RWPE2 (cell line): ENCODE measurements at regions not wholly inside any gene's neighbourhood (a gene's known extent, or its start where the extent isn't known, plus 50 kb on each side); places are given as distances from the start of the nearest gene placed in this dataset.

Experiments
- ATAC-seq: fragments of 200-7000 bp; cut with Tn5 transposase; 3 replicates; pipeline ENCODE4 v1.9.1; 2021; ENCODE audit warnings: low read depth
- DNase-seq: peaks from one replicate; pipeline ENCODE4 v3.0.0-alpha.2; 2020; ENCODE audit warnings: low spot score
- H3K27ac ChIP-seq: fragments of 450-650 bp; 2 replicates; pipeline ENCODE4 v1.5.1; 2017; ENCODE audit warnings: mild to moderate bottlenecking; ENCODE audit not compliant: poor library complexity, severe bottlenecking
- H3K27me3 ChIP-seq: fragments of 250-450 bp; sonication (Bioruptor Pico); 2 replicates; pipeline ENCODE4 v1.5.1; 2021; ENCODE audit warnings: mild to moderate bottlenecking, moderate library complexity; ENCODE audit not compliant: insufficient read depth, poor library complexity, severe bottlenecking
- H3K36me3 ChIP-seq: fragments of 250-450 bp; sonication (Bioruptor Pico); 2 replicates; pipeline ENCODE4 v1.5.1; 2020; ENCODE audit warnings: low read depth, mild to moderate bottlenecking, moderate library complexity
- H3K4me1 ChIP-seq: fragments of 250-450 bp; sonication (Bioruptor Pico); 2 replicates; pipeline ENCODE4 v1.5.1; 2021; ENCODE audit warnings: mild to moderate bottlenecking, moderate library complexity; ENCODE audit not compliant: insufficient read depth, poor library complexity, severe bottlenecking
- H3K4me3 ChIP-seq: fragments of 250-450 bp; sonication (Bioruptor Pico); 2 replicates; pipeline ENCODE4 v1.5.1; 2021; ENCODE audit warnings: mild to moderate bottlenecking, moderate library complexity; ENCODE audit not compliant: severe bottlenecking
- H3K9me3 ChIP-seq: fragments of 250-450 bp; sonication (Bioruptor Pico); 2 replicates; pipeline ENCODE4 v1.5.1; 2021; ENCODE audit warnings: mild to moderate bottlenecking, moderate library complexity; ENCODE audit not compliant: severe bottlenecking
- TF ChIP-seq, protein P1 (sequence below): fragments of 450-650 bp; IDR thresholded peaks from one replicate; pipeline ENCODE4 v1.5.1; 2017; ENCODE audit warnings: mild to moderate bottlenecking, moderate library complexity; ENCODE audit not compliant: poor library complexity, severe bottlenecking

DNA sequence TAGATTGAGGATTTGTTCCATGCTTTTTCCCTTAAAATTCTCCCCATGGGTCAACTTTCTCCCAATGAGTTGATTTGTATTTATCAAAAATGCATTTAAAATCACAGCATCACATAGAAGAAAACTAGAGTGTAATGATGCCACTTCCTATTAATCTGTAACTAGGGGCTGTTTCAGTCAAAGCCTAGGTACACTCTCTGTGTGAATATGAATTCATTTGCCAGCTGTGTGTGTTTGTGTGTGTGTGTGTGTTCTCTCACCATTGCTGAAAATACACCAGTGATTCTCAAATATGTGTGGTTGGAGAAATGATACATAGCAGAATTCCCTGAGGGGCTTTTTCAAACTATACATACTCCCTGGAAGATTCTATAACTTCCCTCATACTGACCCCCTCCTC is 546.5 kb downstream of the KLHL13 start:
- no peak for DNase-seq
- H3K9me3 ChIP-seq = no peaks in the 10 kb centered on the region
- no peaks in the 10 kb centered on the region for H3K36me3 ChIP-seq
- TF ChIP-seq, protein P1, sequence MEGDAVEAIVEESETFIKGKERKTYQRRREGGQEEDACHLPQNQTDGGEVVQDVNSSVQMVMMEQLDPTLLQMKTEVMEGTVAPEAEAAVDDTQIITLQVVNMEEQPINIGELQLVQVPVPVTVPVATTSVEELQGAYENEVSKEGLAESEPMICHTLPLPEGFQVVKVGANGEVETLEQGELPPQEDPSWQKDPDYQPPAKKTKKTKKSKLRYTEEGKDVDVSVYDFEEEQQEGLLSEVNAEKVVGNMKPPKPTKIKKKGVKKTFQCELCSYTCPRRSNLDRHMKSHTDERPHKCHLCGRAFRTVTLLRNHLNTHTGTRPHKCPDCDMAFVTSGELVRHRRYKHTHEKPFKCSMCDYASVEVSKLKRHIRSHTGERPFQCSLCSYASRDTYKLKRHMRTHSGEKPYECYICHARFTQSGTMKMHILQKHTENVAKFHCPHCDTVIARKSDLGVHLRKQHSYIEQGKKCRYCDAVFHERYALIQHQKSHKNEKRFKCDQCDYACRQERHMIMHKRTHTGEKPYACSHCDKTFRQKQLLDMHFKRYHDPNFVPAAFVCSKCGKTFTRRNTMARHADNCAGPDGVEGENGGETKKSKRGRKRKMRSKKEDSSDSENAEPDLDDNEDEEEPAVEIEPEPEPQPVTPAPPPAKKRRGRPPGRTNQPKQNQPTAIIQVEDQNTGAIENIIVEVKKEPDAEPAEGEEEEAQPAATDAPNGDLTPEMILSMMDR = no peak
- no peak for ATAC-seq
- no peaks in the 10 kb centered on the region for H3K4me1 ChIP-seq
- H3K4me3 ChIP-seq = no peak overlapping the region
- H3K27me3 ChIP-seq = no peaks in the 10 kb centered on the region
- H3K27ac ChIP-seq = no peak overlapping the region

DNA sequence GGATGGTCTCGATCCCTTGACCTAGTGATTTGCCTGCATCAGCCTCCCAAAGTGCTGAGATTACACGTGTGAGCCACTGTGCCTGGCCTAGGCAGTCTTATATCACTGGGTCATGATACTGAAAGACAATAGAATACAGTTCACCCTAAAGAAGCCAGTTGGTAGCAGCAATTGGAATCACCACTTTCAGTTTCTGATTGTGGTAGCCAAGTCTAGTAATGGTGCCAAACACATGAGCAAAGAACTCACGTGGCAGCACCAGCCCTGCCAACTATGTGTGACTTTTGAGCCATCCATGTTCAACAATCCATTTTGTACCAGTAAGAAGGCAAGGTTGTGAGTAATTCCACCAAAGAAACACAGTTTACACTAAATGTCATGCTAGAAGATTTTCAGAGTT is 548.4 kb downstream of the KLHL13 start:
- Histone ChIP-seq H3K9me3 (no peaks in the 10 kb centered on the region), H3K27ac (no peak overlapping the region), H3K27me3 (no peaks in the 10 kb centered on the region), H3K4me3 (no peak overlapping the region), H3K4me1 (no peaks in the 10 kb centered on the region), H3K36me3 (no peaks in the 10 kb centered on the region)
- TF ChIP-seq, protein P1 = no peak
- ATAC-seq = no peak
- no peak for DNase-seq

DNA sequence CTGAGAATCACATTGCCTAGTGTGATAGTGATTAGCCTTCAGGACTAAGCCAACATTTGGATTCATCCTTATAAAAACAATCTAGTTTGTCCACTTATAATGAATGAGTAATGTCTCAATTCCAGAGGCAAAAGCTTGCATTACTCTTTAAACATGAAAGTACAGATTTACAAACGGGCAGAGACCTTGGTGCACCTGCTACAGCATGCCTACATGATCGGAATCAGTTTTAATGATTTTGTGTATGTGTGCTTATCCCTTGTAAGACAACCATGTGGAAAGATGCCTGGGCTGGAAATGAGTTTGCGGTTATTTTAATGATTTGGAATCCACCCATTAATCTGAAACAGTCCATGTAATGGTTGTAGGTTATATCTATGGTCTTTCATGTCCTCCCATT is 572.7 kb downstream of the KLHL13 start:
- ATAC-seq = no peak
- TF ChIP-seq, protein P1 = no peak

DNA sequence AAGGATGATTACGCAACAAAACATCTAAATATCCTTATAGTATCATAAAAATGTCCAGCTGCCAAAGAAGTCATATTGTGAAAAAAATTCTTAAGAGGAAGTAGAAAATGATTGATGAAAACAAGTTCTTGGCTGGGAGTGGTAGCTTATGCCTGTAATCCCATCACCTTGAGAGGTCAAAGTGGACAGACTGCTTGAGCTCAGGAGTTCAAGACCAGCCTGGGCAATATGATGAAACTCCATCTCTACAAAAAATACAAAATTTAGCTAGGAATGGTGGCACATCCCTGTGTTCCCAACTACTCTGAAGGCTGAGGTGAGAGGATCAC is 577.6 kb downstream of the KLHL13 start:
- no peak for ATAC-seq
- TF ChIP-seq, protein P1 = no peak
- Histone ChIP-seq H3K4me1 (no peaks in the 10 kb centered on the region), H3K36me3 (no peaks in the 10 kb centered on the region), H3K27me3 (no peaks in the 10 kb centered on the region), H3K4me3 (no peak overlapping the region), H3K9me3 (no peaks in the 10 kb centered on the region), H3K27ac (no peak overlapping the region)
- DNase-seq = no peak

More for the DNA sequence above, 572.7 kb downstream of the KLHL13 start:
- DNase-seq = no peak
- Histone ChIP-seq H3K4me3 (no peak overlapping the region), H3K36me3 (no peaks in the 10 kb centered on the region), H3K4me1 (no peaks in the 10 kb centered on the region), H3K27me3 (no peaks in the 10 kb centered on the region), H3K27ac (no peak overlapping the region), H3K9me3 (no peaks in the 10 kb centered on the region)

DNA sequence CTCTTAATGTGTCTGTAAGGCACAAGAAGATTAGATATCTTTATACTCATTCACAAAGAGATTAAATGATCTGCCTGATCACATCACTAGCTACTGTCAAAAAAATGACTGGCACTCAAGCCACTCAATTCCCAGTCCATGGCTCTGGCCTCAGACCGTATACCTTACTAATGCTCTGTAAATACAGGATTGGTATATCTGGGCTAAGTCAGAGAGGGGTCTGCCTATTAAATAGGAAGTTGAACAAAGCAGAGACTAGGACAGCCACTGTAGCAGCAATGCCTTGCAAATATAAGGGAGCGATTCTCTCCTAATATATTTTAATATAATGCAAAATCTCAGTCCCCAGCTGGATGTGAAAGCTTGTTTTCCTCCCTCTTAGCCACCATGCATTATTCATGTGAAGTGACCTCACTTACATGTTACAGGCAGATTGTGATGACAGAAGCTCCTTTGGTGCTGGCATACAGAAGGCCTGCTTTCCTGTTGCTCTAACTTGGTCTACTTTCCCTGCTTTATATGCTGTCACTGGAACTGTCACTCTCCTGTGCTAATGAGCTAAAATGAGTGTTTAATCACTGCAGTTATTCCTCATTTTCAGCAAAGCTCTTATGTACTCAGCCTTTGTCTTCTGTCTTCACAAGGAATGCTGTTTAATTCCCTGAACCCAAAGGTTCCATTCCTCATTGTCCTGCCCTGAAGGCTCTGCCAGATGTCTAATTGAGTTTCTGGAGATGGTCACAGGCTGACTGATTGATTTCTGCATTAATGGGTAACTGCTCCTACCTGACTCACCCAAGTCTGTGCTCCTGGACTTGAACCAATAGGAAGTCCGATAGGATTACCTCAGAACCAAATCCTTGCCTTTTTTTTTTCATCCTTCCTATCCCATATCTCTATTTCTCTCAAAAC is 578.2 kb downstream of the KLHL13 start:
- Histone ChIP-seq H3K4me3 (no peak overlapping the region), H3K9me3 (no peaks in the 10 kb centered on the region), H3K36me3 (no peaks in the 10 kb centered on the region), H3K4me1 (no peaks in the 10 kb centered on the region), H3K27me3 (no peaks in the 10 kb centered on the region), H3K27ac (no peak overlapping the region)
- TF ChIP-seq, protein P1 = no peak
- no peak for ATAC-seq
- no peak for DNase-seq
